Stimulated activated CD4-positive, alpha-beta T cell treated with anti-CD3 and anti-CD28 coated beads, Interleukin-4, amount 100 ng/mL, for 24 hours (primary cell): ENCODE measurements at regions not wholly inside any gene's neighbourhood (a gene's known extent, or its start where the extent isn't known, plus 50 kb on each side); places are given as distances from the start of the nearest gene placed in this dataset.

Experiments used
- DNase-seq: peaks from one replicate; pipeline ENCODE4 v3.0.0-alpha.2; 2020

- DNase-seq, result no peak
These were observed 117.4 kb downstream of the AXIN2 start for GRCh38 chr17:65444049-65444448.

DNA sequence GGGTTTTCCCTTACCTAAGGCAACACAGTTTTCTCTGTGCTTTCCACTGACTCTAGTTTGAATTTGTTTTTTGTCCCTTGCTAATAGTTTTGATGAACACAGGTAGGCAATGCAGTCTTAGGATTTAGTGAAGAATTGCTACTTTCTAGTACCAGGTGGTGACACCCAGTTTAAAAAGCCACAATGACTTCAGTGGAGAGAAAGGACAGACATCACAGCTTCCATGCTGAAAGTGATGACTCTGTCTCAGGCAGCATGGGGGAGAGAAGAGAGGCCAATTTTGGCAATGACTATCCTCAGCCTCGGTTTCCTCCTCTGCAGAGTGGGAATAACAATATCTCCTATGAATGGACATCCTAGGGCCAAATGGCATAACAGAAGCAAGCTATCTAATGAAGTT lies 118.8 kb downstream of the AXIN2 start:
- no peak for DNase-seq

DNA sequence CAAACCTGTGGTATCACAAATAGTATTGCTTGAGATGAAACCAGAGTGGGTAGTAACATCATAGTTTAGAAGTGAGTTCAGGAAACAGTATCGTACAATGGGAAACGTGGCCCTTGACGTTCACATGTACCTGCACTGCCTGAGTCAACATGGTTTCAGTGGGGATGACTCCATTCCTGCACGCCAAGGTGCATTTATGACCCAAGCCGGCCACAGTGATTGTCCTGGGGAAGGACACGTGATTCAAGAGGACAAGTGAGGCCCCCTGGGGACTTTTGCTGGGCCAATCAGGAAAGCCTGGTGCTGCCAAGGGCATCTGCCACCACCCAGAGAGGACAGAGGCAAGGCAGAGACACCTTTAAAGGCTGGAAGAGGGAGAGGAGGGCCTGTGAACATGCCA lies 119.2 kb downstream of the AXIN2 start:
- DNase-seq, result no peak

- DNase-seq, result no peak
These were observed 120.3 kb downstream of the AXIN2 start for GRCh38 chr17:65441053-65441605.

GRCh38 chr17:65438708-65439294 lies 122.6 kb downstream of the AXIN2 start:
- DNase-seq, result no peak

- DNase-seq, result no peak
These were observed 123.3 kb downstream of the AXIN2 start for GRCh38 chr17:65438173-65438572.

- no peak for DNase-seq
These were observed 124.6 kb downstream of the AXIN2 start for GRCh38 chr17:65436871-65437270.

- no peak for DNase-seq
These were observed 126.6 kb downstream of the AXIN2 start for GRCh38 chr17:65434878-65435277.

DNA sequence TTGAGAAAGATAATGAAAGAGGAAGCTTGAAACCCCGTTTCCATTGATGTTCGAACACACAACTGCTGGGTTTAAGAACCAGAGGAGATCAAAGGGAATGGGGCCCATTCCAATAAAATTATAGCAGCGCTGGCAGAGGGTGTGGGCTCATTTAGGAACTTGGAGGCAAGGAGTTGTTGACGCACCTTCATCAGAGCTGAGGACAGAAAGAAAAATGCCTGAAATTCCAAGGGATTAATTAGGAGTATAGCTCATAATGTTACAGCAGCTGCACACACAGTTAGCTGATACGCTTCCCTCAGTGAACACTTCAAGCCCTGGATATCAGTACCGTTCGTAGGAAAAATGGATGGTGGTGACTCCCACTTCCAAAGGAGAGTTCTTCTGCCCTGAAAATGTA lies 127.2 kb downstream of the AXIN2 start:
- no peak for DNase-seq

DNA sequence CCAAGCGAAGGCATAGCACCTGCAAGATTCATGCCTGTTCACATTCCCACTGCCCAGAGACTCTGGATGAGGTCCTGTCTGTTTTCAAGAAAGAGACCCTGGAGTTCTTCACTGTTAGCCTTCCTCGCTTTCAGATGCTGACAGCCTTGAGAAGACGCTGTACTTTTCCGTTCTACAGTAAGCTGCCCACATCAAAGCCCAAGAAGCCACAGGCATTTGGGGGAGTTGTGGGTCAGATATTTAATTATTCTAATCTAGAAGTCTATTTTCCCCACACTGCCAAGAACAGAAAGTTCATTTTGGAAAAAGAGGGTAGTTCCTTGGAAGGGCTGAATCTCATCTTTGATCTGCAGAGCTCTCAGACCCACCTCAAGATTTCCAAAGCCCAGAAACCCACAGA lies 127.9 kb downstream of the AXIN2 start:
- DNase-seq, result no peak

DNA sequence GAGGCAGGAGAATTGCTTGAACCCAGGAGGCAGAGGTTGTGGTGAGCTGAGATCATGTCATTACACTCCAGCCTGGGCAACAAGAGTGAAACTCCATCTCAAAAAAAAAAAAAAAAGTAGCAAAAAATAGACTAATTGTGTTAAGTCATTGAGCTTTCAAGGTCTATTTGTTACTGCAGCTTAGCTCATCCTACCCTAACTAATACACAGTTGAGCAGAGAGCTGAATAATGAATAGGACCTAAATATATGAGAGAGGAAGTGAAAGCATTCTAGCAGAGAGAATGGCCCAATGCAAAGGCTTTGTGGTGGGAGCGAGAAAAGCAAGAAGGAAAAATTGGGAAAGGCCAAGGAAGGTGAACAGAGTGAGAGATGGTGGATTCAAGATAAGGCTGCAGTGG lies 128.3 kb downstream of the AXIN2 start:
- DNase-seq, result no peak

- DNase-seq, result no peak
These were observed 130.3 kb downstream of the AXIN2 start for GRCh38 chr17:65431116-65431515.

DNA sequence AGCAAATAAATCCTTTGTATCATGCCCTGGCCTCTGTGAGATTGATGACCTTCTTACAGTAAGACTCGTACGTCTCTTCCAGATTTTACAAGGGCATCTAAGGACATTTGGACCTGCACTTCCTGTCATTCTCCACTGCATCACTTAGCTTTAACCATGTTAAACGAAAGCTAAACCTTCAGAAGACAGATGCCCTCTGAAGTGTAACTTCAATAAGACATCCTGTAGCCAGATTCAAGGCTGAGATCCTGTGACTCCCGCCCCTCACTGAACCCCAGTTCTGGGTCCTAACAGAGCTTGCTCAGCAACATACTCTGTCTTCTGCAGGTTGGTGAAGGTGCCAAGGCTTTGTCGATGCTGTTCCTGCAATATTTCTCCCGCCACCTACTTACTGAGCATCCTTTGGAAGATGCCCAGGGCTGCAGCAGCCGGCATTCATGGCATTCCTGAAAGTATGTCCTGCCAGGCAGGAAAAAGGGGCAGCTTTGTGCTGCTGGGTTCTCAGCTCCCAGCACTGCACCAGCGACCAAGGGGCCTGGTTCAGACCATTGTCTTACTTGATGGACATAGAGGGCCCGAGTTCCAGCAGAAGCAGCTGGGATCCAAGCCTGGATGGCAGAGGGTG lies 131.1 kb downstream of the AXIN2 start:
- no peak for DNase-seq

- DNase-seq, result no peak
These were observed 137.9 kb downstream of the AXIN2 start for GRCh38 chr17:65423346-65424140.

DNA sequence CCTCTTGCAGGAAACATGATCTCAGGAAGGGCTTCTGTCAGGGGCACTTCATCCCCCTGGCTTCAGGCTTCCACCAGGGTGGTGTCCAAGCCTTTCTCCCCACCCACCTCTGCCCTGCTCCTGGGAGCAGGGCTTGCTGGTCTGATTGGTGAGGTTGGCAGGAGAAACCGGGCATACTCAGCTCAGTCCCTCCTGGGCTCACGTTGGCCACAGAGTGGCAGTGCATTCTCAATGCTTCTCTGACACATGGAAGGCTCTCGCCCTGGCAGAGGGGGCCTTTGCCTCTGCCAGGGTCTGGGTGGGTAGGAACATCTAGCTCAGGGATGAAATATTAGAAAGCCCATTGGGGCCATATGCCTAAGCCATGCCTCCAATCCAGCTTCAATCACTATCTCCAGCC lies 142.8 kb downstream of the AXIN2 start:
- no peak for DNase-seq

DNA sequence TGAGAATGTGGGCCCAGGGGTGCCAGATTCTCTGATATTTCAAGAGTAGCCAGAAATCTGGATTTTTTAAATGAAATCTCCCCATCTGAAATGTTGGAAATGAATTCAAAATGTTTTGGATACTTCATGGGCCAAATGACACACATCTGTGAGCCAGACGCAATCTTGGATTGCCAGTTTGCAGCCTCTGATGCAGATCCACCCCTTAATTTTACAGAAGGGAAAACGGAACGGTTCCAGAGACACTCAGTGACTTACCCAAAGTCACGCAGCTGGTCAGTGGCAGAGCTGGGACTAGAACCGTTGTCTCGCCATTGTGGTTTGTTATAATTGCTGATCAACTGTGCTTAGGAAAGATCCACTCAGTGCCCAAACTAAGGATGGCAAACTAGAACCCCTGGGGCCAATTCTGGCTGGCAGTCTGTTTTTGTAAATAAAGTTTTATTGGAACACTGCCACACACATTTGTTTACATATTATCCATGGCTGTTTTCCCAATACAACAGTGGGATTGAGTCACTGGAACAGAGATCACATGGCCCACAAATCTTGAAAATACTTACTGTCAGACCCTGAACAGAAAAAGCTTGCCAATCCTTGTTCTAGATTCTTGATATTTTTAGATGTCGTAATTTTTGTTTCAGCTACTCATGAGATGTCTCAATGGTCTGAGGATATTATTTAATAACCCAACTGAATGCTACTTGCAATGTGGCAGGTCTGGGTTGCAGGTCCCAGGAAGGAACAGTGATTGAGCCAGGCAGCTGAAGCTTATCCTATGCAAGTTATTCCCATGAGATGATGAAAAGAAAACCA lies 143.8 kb downstream of the AXIN2 start:
- no peak for DNase-seq

GRCh38 chr17:65415991-65416390 lies 145.5 kb downstream of the AXIN2 start:
- DNase-seq, result no peak

- no peak for DNase-seq
These were observed 148.1 kb downstream of the AXIN2 start for GRCh38 chr17:65413390-65413789.

- no peak for DNase-seq
These were observed 152.1 kb downstream of the AXIN2 start for GRCh38 chr17:65409381-65409780.

- DNase-seq, result no peak
These were observed 153.4 kb downstream of the AXIN2 start for GRCh38 chr17:65408050-65408449.

- no peak for DNase-seq
These were observed 154.4 kb downstream of the AXIN2 start for GRCh38 chr17:65407017-65407416.

- no peak for DNase-seq
These were observed 154.9 kb downstream of the AXIN2 start for GRCh38 chr17:65406552-65406951.

GRCh38 chr17:65405563-65405962 lies 155.9 kb downstream of the AXIN2 start:
- DNase-seq, result no peak
